H1 (cell line): ENCODE measurements at regions not wholly inside any gene's neighbourhood (a gene's known extent, or its start where the extent isn't known, plus 50 kb on each side); places are given as distances from the start of the nearest gene placed in this dataset.
A peak's percentile ranks its signal among the peaks of the same experiment; 100 is the strongest.

Experiments
- CTCF ChIA-PET: fragments of 300-600 bp; sonication (Branson Sonifier 250); formaldehyde crosslinking; loops from one replicate; lab custom pipeline; 2021; ENCODE audit not compliant: partially characterized antibody; lab: Charles Lee
- POLR2A ChIA-PET: fragments of 300-600 bp; sonication (Branson Sonifier 250); formaldehyde crosslinking; loops from one replicate; lab custom pipeline; 2021; ENCODE audit warnings: inconsistent platforms; ENCODE audit not compliant: partially characterized antibody; lab: Charles Lee
- DNase-seq, 2 experiments: peaks; one replicate each; pipeline versions ENCODE4 v3.0.0 to v3.0.0-alpha.2; 2010 to 2022; ENCODE audit warnings: low spot score in 2 of 2, low read depth in 1 of 2, mixed read lengths in 1 of 2
- FAIRE-seq: peaks from 2 replicates; lab custom pipeline; 2011; peaks lifted over from hg19 to GRCh38; lab: Jason Lieb, UNC
- H2AFZ ChIP-seq: 2 replicates; pipeline ENCODE4 v1.8.1; 2012; ENCODE audit warnings: low read length, inconsistent platforms
- H2AK5ac ChIP-seq: 2 replicates; pipeline ENCODE4 v1.6.1; 2013; ENCODE audit warnings: low read depth, low read length
- H2BK120ac ChIP-seq: replicated peaks from 2 replicates; pipeline ENCODE3; 2013; ENCODE audit warnings: low read depth, low read length, inconsistent platforms
- H2BK12ac ChIP-seq: 2 replicates; pipeline ENCODE4 v1.6.1; 2013; ENCODE audit warnings: low read depth, low read length
- H2BK15ac ChIP-seq: 2 replicates; pipeline ENCODE4 v1.6.1; 2013; ENCODE audit warnings: low read length
- H2BK20ac ChIP-seq: 2 replicates; pipeline ENCODE4 v1.6.1; 2013; ENCODE audit warnings: low read length
- H2BK5ac ChIP-seq: 2 replicates; pipeline ENCODE4 v1.6.1; 2013; ENCODE audit warnings: low read depth, low read length
- H3K14ac ChIP-seq: 2 replicates; pipeline ENCODE4 v1.6.1; 2013; ENCODE audit warnings: inconsistent platforms; ENCODE audit not compliant: insufficient read length
- H3K18ac ChIP-seq: 2 replicates; pipeline ENCODE4 v1.6.1; 2013; ENCODE audit warnings: low read length; ENCODE audit errors: extremely low read depth
- H3K23ac ChIP-seq: 2 replicates; pipeline ENCODE4 v1.6.1; 2013; ENCODE audit warnings: inconsistent platforms; ENCODE audit not compliant: insufficient read length
- H3K23me2 ChIP-seq: 2 replicates; pipeline ENCODE4 v1.6.1; 2013; ENCODE audit warnings: low read depth, low read length
- H3K27ac ChIP-seq: 2 replicates; pipeline ENCODE4 v1.6.1; 2011; ENCODE audit warnings: low read depth, low read length, inconsistent platforms
- H3K27me3 ChIP-seq, 4 experiments: replicated peaks in 1 of 4; 1 replicate in 1 of 4; 2 replicates in 3 of 4; pipeline versions ENCODE4 v1.6.1 to v1.8.1; 2011 to 2013; ENCODE audit warnings: low read length in 3 of 4, mild to moderate bottlenecking in 3 of 4, inconsistent platforms in 2 of 4, mixed read lengths in 2 of 4, moderate library complexity in 1 of 4; ENCODE audit not compliant: control insufficient read depth in 3 of 4, insufficient read depth in 3 of 4; ENCODE audit errors: extremely low read depth in 1 of 4
- H3K36me3 ChIP-seq, 4 experiments: 2 replicates each; pipeline versions ENCODE4 v1.6.1 to v1.8.1; 2011 to 2013; ENCODE audit warnings: mild to moderate bottlenecking in 4 of 4, low read length in 3 of 4, moderate library complexity in 2 of 4, control low read depth in 1 of 4, inconsistent platforms in 1 of 4; ENCODE audit not compliant: insufficient read depth in 4 of 4, control insufficient read depth in 2 of 4
- H3K4ac ChIP-seq: replicated peaks from 2 replicates; pipeline ENCODE3; 2013; ENCODE audit warnings: low read length, low read depth, mixed read lengths, inconsistent platforms; ENCODE audit not compliant: insufficient read length
- H3K4me1 ChIP-seq, 4 experiments: replicated peaks in 1 of 4; 1 replicate in 1 of 4; 2 replicates in 3 of 4; pipeline versions ENCODE4 v1.6.1 to v1.8.1; 2011 to 2013; ENCODE audit warnings: low read length in 3 of 4, inconsistent platforms in 2 of 4, mixed read lengths in 1 of 4; ENCODE audit not compliant: insufficient read depth in 4 of 4, control insufficient read depth in 3 of 4
- H3K4me2 ChIP-seq, 2 experiments: 2 replicates each; pipeline versions ENCODE4 v1.6.1 to v1.8.1; 2011 to 2013; ENCODE audit warnings: low read depth in 2 of 2, low read length in 2 of 2, control low read depth in 1 of 2, inconsistent platforms in 1 of 2, mild to moderate bottlenecking in 1 of 2; ENCODE audit not compliant: insufficient read depth in 1 of 2
- H3K4me3 ChIP-seq, 4 experiments: fragments of 200-600, 300-600 bp in 1 of 4; sonication (generic), shearing (Covaris generic), sonication (Bioruptor Twin) in 1 of 4; 2 replicates each; pipeline versions ENCODE4 v1.5.1 to v1.8.1; 2011 to 2016; ENCODE audit warnings: low read length in 4 of 4, low read depth in 3 of 4, control low read depth in 2 of 4, inconsistent platforms in 2 of 4, mild to moderate bottlenecking in 2 of 4, mixed read lengths in 1 of 4, moderate library complexity in 1 of 4; ENCODE audit not compliant: insufficient read depth in 2 of 4; ENCODE audit errors: extremely low read depth in 1 of 4
- H3K56ac ChIP-seq: replicated peaks from 2 replicates; pipeline ENCODE3; 2013; ENCODE audit warnings: low read depth, mild to moderate bottlenecking, mixed read lengths, low read length, inconsistent platforms; ENCODE audit not compliant: insufficient read length
- H3K79me1 ChIP-seq: 2 replicates; pipeline ENCODE4 v1.6.1; 2013; ENCODE audit warnings: low read depth, low read length, control low read depth
- H3K79me2 ChIP-seq, 2 experiments: 2 replicates each; pipeline versions ENCODE4 v1.6.1 to v1.8.1; 2012 to 2013; ENCODE audit warnings: low read length in 2 of 2, mild to moderate bottlenecking in 2 of 2, inconsistent platforms in 1 of 2; ENCODE audit not compliant: insufficient read depth in 2 of 2, control insufficient read depth in 1 of 2
- H3K9ac ChIP-seq, 4 experiments: replicated peaks in 1 of 4; 1 replicate in 1 of 4; 2 replicates in 3 of 4; pipeline versions ENCODE4 v1.6.1 to v1.8.1; 2011 to 2013; ENCODE audit warnings: low read depth in 3 of 4, low read length in 3 of 4, control low read depth in 2 of 4, mild to moderate bottlenecking in 2 of 4, moderate library complexity in 2 of 4, inconsistent platforms in 1 of 4; ENCODE audit errors: extremely low read depth in 1 of 4
- H3K9me3 ChIP-seq, 2 experiments: 2 replicates each; pipeline versions ENCODE4 v1.6.1 to v1.8.1; 2012 to 2013; ENCODE audit warnings: mild to moderate bottlenecking in 2 of 2, moderate library complexity in 2 of 2, control low read depth in 1 of 2, inconsistent platforms in 1 of 2, low read depth in 1 of 2, low read length in 1 of 2, mixed read lengths in 1 of 2; ENCODE audit not compliant: insufficient read depth in 2 of 2
- H4K20me1 ChIP-seq, 2 experiments: replicated peaks in 1 of 2; 2 replicates each; pipeline versions ENCODE3 to v1.8.1; 2011 to 2013; ENCODE audit warnings: inconsistent platforms in 2 of 2, low read length in 2 of 2, mild to moderate bottlenecking in 1 of 2; ENCODE audit not compliant: insufficient read depth in 2 of 2, control insufficient read depth in 1 of 2
- H4K5ac ChIP-seq: 2 replicates; pipeline ENCODE4 v1.6.1; 2013; ENCODE audit warnings: low read length, low read depth, mixed read lengths, inconsistent platforms; ENCODE audit not compliant: insufficient read length
- H4K8ac ChIP-seq: 2 replicates; pipeline ENCODE4 v1.8.0; 2013; ENCODE audit warnings: mild to moderate bottlenecking, moderate library complexity, low read length, inconsistent platforms; ENCODE audit not compliant: insufficient read depth; ENCODE audit errors: extremely low read depth
- H4K91ac ChIP-seq: replicated peaks from 2 replicates; pipeline ENCODE3; 2013; ENCODE audit warnings: low read length, mixed read lengths, inconsistent platforms; ENCODE audit not compliant: insufficient read length
- CHD1 ChIP-seq: IDR thresholded peaks from 2 replicates; pipeline ENCODE4 v1.6.1; 2012; ENCODE audit warnings: low read depth, low read length, improper control_type of control experiment
- CHD2 ChIP-seq: IDR thresholded peaks from 2 replicates; pipeline ENCODE4 v1.6.1; 2012; ENCODE audit warnings: low read length, improper control_type of control experiment
- CTBP2 ChIP-seq: IDR thresholded peaks from 2 replicates; pipeline ENCODE4 v1.7.0; 2011; ENCODE audit warnings: borderline replicate concordance, mild to moderate bottlenecking, moderate library complexity, mixed read lengths, low read length; ENCODE audit not compliant: insufficient read depth, insufficient read length
- EGR1 ChIP-seq: IDR thresholded peaks from 2 replicates; pipeline ENCODE4 v1.6.1; 2011; ENCODE audit warnings: low read depth, low read length, borderline replicate concordance
- GABPA ChIP-seq: IDR thresholded peaks from 2 replicates; pipeline ENCODE4 v1.6.1; 2011; ENCODE audit warnings: mild to moderate bottlenecking, low read length, moderate library complexity, borderline replicate concordance; ENCODE audit not compliant: insufficient read depth
- HDAC2 ChIP-seq, 2 experiments: fragments of 300-600 bp in 1 of 2; sonication (generic) in 1 of 2; IDR thresholded peaks; 2 replicates each; pipeline ENCODE4 v1.6.1; 2011 to 2012; ENCODE audit warnings: low read depth in 2 of 2, low read length in 2 of 2, mild to moderate bottlenecking in 2 of 2, moderate library complexity in 2 of 2, borderline replicate concordance in 1 of 2, inconsistent platforms in 1 of 2
- PHF8 ChIP-seq: fragments of 200-600 bp; sonication (generic); conservative IDR thresholded peaks from 2 replicates; pipeline ENCODE4 v1.7.1; 2012; ENCODE audit warnings: low read depth, mild to moderate bottlenecking, inconsistent platforms, low read length, moderate library complexity
- RFX5 ChIP-seq: IDR thresholded peaks from 2 replicates; pipeline ENCODE4 v1.6.1; 2011; ENCODE audit warnings: low read depth, low read length, improper control_type of control experiment, borderline replicate concordance
- SAP30 ChIP-seq: fragments of 300-600 bp; sonication (generic); IDR thresholded peaks from 2 replicates; pipeline ENCODE4 v1.7.1; 2012; ENCODE audit warnings: low read length, moderate library complexity, mild to moderate bottlenecking, inconsistent platforms; ENCODE audit not compliant: insufficient read depth, insufficient replicate concordance
- SP2 ChIP-seq: IDR thresholded peaks from 2 replicates; pipeline ENCODE4 v1.6.1; 2012; ENCODE audit warnings: mild to moderate bottlenecking, low read length, inconsistent platforms
- TEAD4 ChIP-seq: IDR thresholded peaks from 2 replicates; pipeline ENCODE4 v1.6.1; 2012; ENCODE audit warnings: low read depth, low read length, inconsistent platforms, mixed read lengths
- YY1 ChIP-seq: IDR thresholded peaks from 2 replicates; pipeline ENCODE4 v1.6.1; 2011; ENCODE audit warnings: low read depth, mild to moderate bottlenecking, low read length
- WGBS, 2 experiments: shearing (Covaris generic) in 1 of 2; methylation state at CpG; one replicate each; pipeline versions ENCODE4 v1.1.6 to v1.1.7; 2013 to 2015; ENCODE audit warnings: low lambda C conversion rate in 2 of 2, mixed read lengths in 2 of 2, inconsistent platforms in 1 of 2, low coverage in 1 of 2, missing lambda C conversion rate in 1 of 2; ENCODE audit not compliant: insufficient replicate concordance in 2 of 2, insufficient coverage in 1 of 2, insufficient read length in 1 of 2; ENCODE audit errors: extremely low coverage in 1 of 2, missing lambda C conversion rate in 1 of 2; 5-methylcytosine and 5-hydroxymethylcytosine counted together
- TF ChIP-seq, protein P1 (sequence below): IDR thresholded peaks from 2 replicates; pipeline ENCODE4 v1.6.1; 2012; ENCODE audit warnings: inconsistent platforms

GRCh38 chr6:106747139-106747538 lies 117.8 kb downstream of the QRSL1 start:
- Histone ChIP-seq H3K27ac (no peak overlapping the region), H3K27me3 (no peaks in the 10 kb centered on the region), H4K20me1 (no peaks in the 10 kb centered on the region), H2BK20ac (peak overlapping the region; percentile 54; the same call in 1 of the 2 replicates), H3K14ac (no peak overlapping the region), H2BK15ac (no peak overlapping the region), H3K79me2 (no peaks in the 10 kb centered on the region), H2AFZ (no peak overlapping the region), H4K91ac (no peak overlapping the region), H3K4ac (no peak overlapping the region), H2BK12ac (no peak overlapping the region), H4K5ac (no peak overlapping the region), H3K79me1 (no peaks in the 10 kb centered on the region), H3K4me1 (peaks cover 8 to 22% (median 19%) of the 10 kb centered on the region in 4 experiments), H3K4me2 (no peak overlapping the region), H3K56ac (no peak overlapping the region), H2AK5ac (no peak overlapping the region), H3K9me3 (peaks cover 12 to 17% of the 10 kb centered on the region in 2 experiments), H3K36me3 (no peaks in the 10 kb centered on the region; a peak in 1 of 8 replicates), H2BK120ac (no peak overlapping the region), H3K4me3 (no peak overlapping the region), H3K23me2 (no peaks in the 10 kb centered on the region), H3K23ac (no peak overlapping the region), H2BK5ac (0 out of 2 replicates have a peak overlapping the region, but pooled peaks have one; percentile 9), H3K18ac (no peak overlapping the region), H3K9ac (no peak overlapping the region), H4K8ac (no peak overlapping the region)
- FAIRE-seq (no peak), DNase-seq (no peak)
- ChIA-PET POLR2A (interaction anchor here (1.4 kb wide), 1 partner anchor 54 kb away, joined by 3 read pairs; no protein-coding TSS in a partner anchor), CTCF (interaction anchor here (1.1 to 3.0 kb wide), 6 partner anchors 9 to 138 kb away, joined by 3 to 10 read pairs (median 7); no protein-coding TSS in a partner anchor)
- WGBS, 2 experiments, result 91% methylated on average over 1 of the region's 1 CpG; no CpG with 5 or more reads in 1 of the 2 experiments
- TF ChIP-seq, protein P1, sequence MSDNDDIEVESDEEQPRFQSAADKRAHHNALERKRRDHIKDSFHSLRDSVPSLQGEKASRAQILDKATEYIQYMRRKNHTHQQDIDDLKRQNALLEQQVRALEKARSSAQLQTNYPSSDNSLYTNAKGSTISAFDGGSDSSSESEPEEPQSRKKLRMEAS, result no peak
- TF ChIP-seq PHF8, result no peak
- no peak for TF ChIP-seq GABPA
- no peak for TF ChIP-seq TEAD4
- TF ChIP-seq EGR1, result no peak
- TF ChIP-seq SAP30, result no peak
- no peak for TF ChIP-seq HDAC2 (IDR thresholded peaks at IDR 0.05; ENCODE audit: borderline replicate concordance in 1 of 2, low read depth in 2 of 2, low read length in 2 of 2)
- no peak for TF ChIP-seq YY1
- TF ChIP-seq RFX5, result no peak
- no peak for TF ChIP-seq CHD1
- TF ChIP-seq CTBP2, result no peak
- TF ChIP-seq CHD2, result no peak
- no peak for TF ChIP-seq SP2
